ENCODE measurements at regions not wholly inside any gene's neighbourhood (a gene's known extent, or its start where the extent isn't known, plus 50 kb on each side); places are given as distances from the start of the nearest gene placed in this dataset.

GRCh38 chr20:53698371-53698978, 104.8 kb upstream of the ZNF217 start:
- no peaks in the 10 kb centered on the region for H3K9me3 Mint-ChIP-seq (ENCODE audit: unreplicated experiment)
- no peak for DNase-seq (ENCODE audit: low spot score)
- TF ChIP-seq CTCF (IDR thresholded peaks at IDR 0.05; ENCODE audit: unreplicated experiment) = no peak
- no peaks in the 10 kb centered on the region for H3K27me3 Mint-ChIP-seq (ENCODE audit: unreplicated experiment)
- no peak overlapping the region for H3K27ac Mint-ChIP-seq (ENCODE audit: unreplicated experiment)
- H3K4me1 Mint-ChIP-seq (ENCODE audit: unreplicated experiment) = no peaks in the 10 kb centered on the region
- H3K36me3 Mint-ChIP-seq (ENCODE audit: low read depth, unreplicated experiment) = no peaks in the 10 kb centered on the region
- H3K4me3 Mint-ChIP-seq (ENCODE audit: unreplicated experiment) = no peak overlapping the region

- TF ChIP-seq CTCF (IDR thresholded peaks at IDR 0.05; ENCODE audit: unreplicated experiment) = no peak
- Mint-ChIP-seq H3K27me3 (ENCODE audit: unreplicated experiment) (no peaks in the 10 kb centered on the region), H3K4me3 (ENCODE audit: unreplicated experiment) (no peak overlapping the region), H3K27ac (ENCODE audit: unreplicated experiment) (no peak overlapping the region), H3K4me1 (ENCODE audit: unreplicated experiment) (no peaks in the 10 kb centered on the region), H3K36me3 (ENCODE audit: low read depth, unreplicated experiment) (no peaks in the 10 kb centered on the region), H3K9me3 (ENCODE audit: unreplicated experiment) (no peaks in the 10 kb centered on the region)
- DNase-seq (ENCODE audit: low spot score) = no peak
Measured at GRCh38 chr20:53695797-53696527, 102.3 kb upstream of the ZNF217 start.

- H3K27me3 Mint-ChIP-seq (ENCODE audit: unreplicated experiment) = no peaks in the 10 kb centered on the region
- H3K27ac Mint-ChIP-seq (ENCODE audit: unreplicated experiment) = no peak overlapping the region
- no peak for TF ChIP-seq CTCF (IDR thresholded peaks at IDR 0.05; ENCODE audit: unreplicated experiment)
- no peaks in the 10 kb centered on the region for H3K9me3 Mint-ChIP-seq (ENCODE audit: unreplicated experiment)
- H3K36me3 Mint-ChIP-seq (ENCODE audit: low read depth, unreplicated experiment) = no peaks in the 10 kb centered on the region
- H3K4me1 Mint-ChIP-seq (ENCODE audit: unreplicated experiment) = no peaks in the 10 kb centered on the region
- DNase-seq (ENCODE audit: low spot score) = no peak
- no peak overlapping the region for H3K4me3 Mint-ChIP-seq (ENCODE audit: unreplicated experiment)
Measured at GRCh38 chr20:53693262-53693871, 99.7 kb upstream of the ZNF217 start.

GRCh38 chr20:53692465-53693067, 98.9 kb upstream of the ZNF217 start:
- H3K9me3 Mint-ChIP-seq (ENCODE audit: unreplicated experiment) = no peaks in the 10 kb centered on the region
- DNase-seq (ENCODE audit: low spot score) = no peak
- H3K27ac Mint-ChIP-seq (ENCODE audit: unreplicated experiment) = no peak overlapping the region
- no peak for TF ChIP-seq CTCF (IDR thresholded peaks at IDR 0.05; ENCODE audit: unreplicated experiment)
- no peak overlapping the region for H3K4me3 Mint-ChIP-seq (ENCODE audit: unreplicated experiment)
- H3K4me1 Mint-ChIP-seq (ENCODE audit: unreplicated experiment) = no peaks in the 10 kb centered on the region
- H3K36me3 Mint-ChIP-seq (ENCODE audit: low read depth, unreplicated experiment) = no peaks in the 10 kb centered on the region
- H3K27me3 Mint-ChIP-seq (ENCODE audit: unreplicated experiment) = no peaks in the 10 kb centered on the region
